ENCODE measurements at regions not wholly inside any gene's neighbourhood (a gene's known extent, or its start where the extent isn't known, plus 50 kb on each side); places are given as distances from the start of the nearest gene placed in this dataset.

GRCh38 chr4:20528508-20528907 lies 171.8 kb upstream of the PACRGL start:
- no peak overlapping the region for H3K27ac Mint-ChIP-seq (ENCODE audit: unreplicated experiment)
- H3K9me3 Mint-ChIP-seq (ENCODE audit: unreplicated experiment): no peaks in the 10 kb centered on the region
- no peaks in the 10 kb centered on the region for H3K36me3 Mint-ChIP-seq (ENCODE audit: unreplicated experiment)

GRCh38 chr4:20529691-20530090 lies 170.6 kb upstream of the PACRGL start:
- no peaks in the 10 kb centered on the region for H3K4me1 Mint-ChIP-seq (ENCODE audit: low read depth, unreplicated experiment)

More at GRCh38 chr4:20528508-20528907, 171.8 kb upstream of the PACRGL start:
- H3K4me1 Mint-ChIP-seq (ENCODE audit: low read depth, unreplicated experiment): no peaks in the 10 kb centered on the region
- H3K27me3 Mint-ChIP-seq (ENCODE audit: unreplicated experiment): no peaks in the 10 kb centered on the region
- H3K4me3 Mint-ChIP-seq (ENCODE audit: unreplicated experiment): no peak overlapping the region
- TF ChIP-seq CTCF (IDR thresholded peaks at IDR 0.05; ENCODE audit: partially characterized antibody, unreplicated experiment): no peak
- DNase-seq: no peak

GRCh38 chr4:20532116-20532790 lies 168.0 kb upstream of the PACRGL start:
- Mint-ChIP-seq H3K27me3 (ENCODE audit: unreplicated experiment) (peaks cover 3% of the 10 kb centered on the region), H3K4me3 (ENCODE audit: unreplicated experiment) (no peak overlapping the region), H3K9me3 (ENCODE audit: unreplicated experiment) (no peaks in the 10 kb centered on the region), H3K27ac (ENCODE audit: unreplicated experiment) (no peak overlapping the region), H3K36me3 (ENCODE audit: unreplicated experiment) (no peaks in the 10 kb centered on the region), H3K4me1 (ENCODE audit: low read depth, unreplicated experiment) (no peaks in the 10 kb centered on the region)
- DNase-seq: no peak
- no peak for TF ChIP-seq CTCF (IDR thresholded peaks at IDR 0.05; ENCODE audit: partially characterized antibody, unreplicated experiment)

More at GRCh38 chr4:20529691-20530090, 170.6 kb upstream of the PACRGL start:
- H3K9me3 Mint-ChIP-seq (ENCODE audit: unreplicated experiment): no peaks in the 10 kb centered on the region
- H3K27ac Mint-ChIP-seq (ENCODE audit: unreplicated experiment): no peak overlapping the region
- TF ChIP-seq CTCF (IDR thresholded peaks at IDR 0.05; ENCODE audit: partially characterized antibody, unreplicated experiment): no peak
- no peaks in the 10 kb centered on the region for H3K36me3 Mint-ChIP-seq (ENCODE audit: unreplicated experiment)
- no peaks in the 10 kb centered on the region for H3K27me3 Mint-ChIP-seq (ENCODE audit: unreplicated experiment)
- no peak for DNase-seq
- no peak overlapping the region for H3K4me3 Mint-ChIP-seq (ENCODE audit: unreplicated experiment)

GRCh38 chr4:20532871-20533870 lies 167.1 kb upstream of the PACRGL start:
- H3K9me3 Mint-ChIP-seq (ENCODE audit: unreplicated experiment): no peaks in the 10 kb centered on the region
- H3K27ac Mint-ChIP-seq (ENCODE audit: unreplicated experiment): no peak overlapping the region
- H3K36me3 Mint-ChIP-seq (ENCODE audit: unreplicated experiment): no peaks in the 10 kb centered on the region
- no peak for DNase-seq
- H3K27me3 Mint-ChIP-seq (ENCODE audit: unreplicated experiment): peaks cover 3% of the 10 kb centered on the region
- no peak overlapping the region for H3K4me3 Mint-ChIP-seq (ENCODE audit: unreplicated experiment)
- TF ChIP-seq CTCF (IDR thresholded peaks at IDR 0.05; ENCODE audit: partially characterized antibody, unreplicated experiment): no peak
- H3K4me1 Mint-ChIP-seq (ENCODE audit: low read depth, unreplicated experiment): no peaks in the 10 kb centered on the region

Data from glutamatergic neuron (in vitro differentiated cells).